ENCODE measurements at regions not wholly inside any gene's neighbourhood (a gene's known extent, or its start where the extent isn't known, plus 50 kb on each side); places are given as distances from the start of the nearest gene placed in this dataset.

- TF ChIP-seq YY1 (IDR thresholded peaks at IDR 0.05; ENCODE audit: insufficient read depth, insufficient read length) (no peak), SUZ12 (IDR thresholded peaks at IDR 0.05; ENCODE audit: extremely low read depth, insufficient read depth, insufficient read length) (no peak), ZNF274 (IDR thresholded peaks at IDR 0.05; ENCODE audit: low read depth, low read length) (no peak)
Observed at GRCh38 chr10:36489181-36489580, 636.2 kb upstream of the ANKRD30A start.

All from NT2/D1 (cell line).